ENCODE measurements at regions not wholly inside any gene's neighbourhood (a gene's known extent, or its start where the extent isn't known, plus 50 kb on each side); places are given as distances from the start of the nearest gene placed in this dataset.

GRCh38 chr3:193865339-193865738 lies 270.6 kb upstream of the HES1 start:
- no peak overlapping the region for H3K4me3 Mint-ChIP-seq
- H3K27me3 Mint-ChIP-seq, result peaks cover 28% of the 10 kb centered on the region
- peaks cover 5% of the 10 kb centered on the region for H3K4me1 Mint-ChIP-seq
- H3K36me3 Mint-ChIP-seq, result no peaks in the 10 kb centered on the region
- ATAC-seq (ENCODE audit: low read depth), result no peak
- POLR2A ChIA-PET, result no interaction called here
- no peak for DNase-seq
- no peak overlapping the region for H3K27ac Mint-ChIP-seq
- H3K9me3 Mint-ChIP-seq, result no peaks in the 10 kb centered on the region

GRCh38 chr3:193865896-193866480 lies 270.0 kb upstream of the HES1 start:
- no peaks in the 10 kb centered on the region for H3K36me3 Mint-ChIP-seq
- POLR2A ChIA-PET, result no interaction called here
- ATAC-seq (ENCODE audit: low read depth) (no peak), DNase-seq (no peak)
- peaks cover 5% of the 10 kb centered on the region for H3K4me1 Mint-ChIP-seq
- H3K4me3 Mint-ChIP-seq, result no peak overlapping the region
- peaks cover 34% of the 10 kb centered on the region for H3K27me3 Mint-ChIP-seq
- no peak overlapping the region for H3K27ac Mint-ChIP-seq
- no peaks in the 10 kb centered on the region for H3K9me3 Mint-ChIP-seq

- POLR2A ChIA-PET, result no interaction called here
- Mint-ChIP-seq H3K27ac (no peak overlapping the region), H3K4me3 (no peak overlapping the region)
Observed at GRCh38 chr3:193868590-193868989, 267.4 kb upstream of the HES1 start.

GRCh38 chr3:193869221-193870201 lies 266.4 kb upstream of the HES1 start:
- POLR2A ChIA-PET, result no interaction called here
- ATAC-seq (ENCODE audit: low read depth), result peak; percentile 72
- Mint-ChIP-seq H3K9me3 (no peaks in the 10 kb centered on the region), H3K4me1 (peaks cover 9% of the 10 kb centered on the region), H3K36me3 (no peaks in the 10 kb centered on the region), H3K27ac (no peak overlapping the region), H3K4me3 (peak overlapping the region; percentile 31), H3K27me3 (peaks cover 27% of the 10 kb centered on the region)
- peak; percentile 37 for DNase-seq

More at GRCh38 chr3:193868590-193868989, 267.4 kb upstream of the HES1 start:
- no peak for ATAC-seq (ENCODE audit: low read depth)
- Mint-ChIP-seq H3K9me3 (no peaks in the 10 kb centered on the region), H3K36me3 (no peaks in the 10 kb centered on the region), H3K27me3 (peaks cover 31% of the 10 kb centered on the region), H3K4me1 (peaks cover 9% of the 10 kb centered on the region)
- DNase-seq, result no peak

- POLR2A ChIA-PET, result no interaction called here
- Mint-ChIP-seq H3K27me3 (peaks cover 27% of the 10 kb centered on the region), H3K4me1 (peaks cover 9% of the 10 kb centered on the region), H3K36me3 (no peaks in the 10 kb centered on the region), H3K4me3 (no peak overlapping the region), H3K9me3 (no peaks in the 10 kb centered on the region), H3K27ac (no peak overlapping the region)
- DNase-seq (no peak), ATAC-seq (ENCODE audit: low read depth) (no peak)
Observed at GRCh38 chr3:193870376-193871219, 265.4 kb upstream of the HES1 start.

- no peak for ATAC-seq (ENCODE audit: low read depth)
- no peak for DNase-seq
- H3K4me3 Mint-ChIP-seq, result no peak overlapping the region
- H3K36me3 Mint-ChIP-seq, result no peaks in the 10 kb centered on the region
- peaks cover 30% of the 10 kb centered on the region for H3K27me3 Mint-ChIP-seq
- no peaks in the 10 kb centered on the region for H3K9me3 Mint-ChIP-seq
- peaks cover 9% of the 10 kb centered on the region for H3K4me1 Mint-ChIP-seq
- no peak overlapping the region for H3K27ac Mint-ChIP-seq
- POLR2A ChIA-PET, result no interaction called here
Observed at GRCh38 chr3:193871220-193871485, 264.8 kb upstream of the HES1 start.

GRCh38 chr3:193872265-193872753 lies 263.6 kb upstream of the HES1 start:
- ATAC-seq (ENCODE audit: low read depth), result no peak
- POLR2A ChIA-PET, result no interaction called here
- Mint-ChIP-seq H3K36me3 (no peaks in the 10 kb centered on the region), H3K4me3 (no peak overlapping the region), H3K4me1 (peaks cover 9% of the 10 kb centered on the region), H3K27me3 (peaks cover 36% of the 10 kb centered on the region), H3K9me3 (no peaks in the 10 kb centered on the region), H3K27ac (no peak overlapping the region)
- no peak for DNase-seq

- Mint-ChIP-seq H3K4me1 (peaks cover 9% of the 10 kb centered on the region), H3K27me3 (peaks cover 37% of the 10 kb centered on the region), H3K27ac (no peak overlapping the region), H3K36me3 (no peaks in the 10 kb centered on the region), H3K4me3 (no peak overlapping the region), H3K9me3 (no peaks in the 10 kb centered on the region)
- DNase-seq, result no peak
- no peak for ATAC-seq (ENCODE audit: low read depth)
- POLR2A ChIA-PET, result no interaction called here
Observed at GRCh38 chr3:193873426-193874201, 262.3 kb upstream of the HES1 start.

- no peak for DNase-seq
- H3K27me3 Mint-ChIP-seq, result peaks cover 31% of the 10 kb centered on the region
Observed at GRCh38 chr3:193874512-193874911, 261.4 kb upstream of the HES1 start.

GRCh38 chr3:193874997-193875593 lies 260.9 kb upstream of the HES1 start:
- H3K27me3 Mint-ChIP-seq, result peaks cover 29% of the 10 kb centered on the region
- H3K4me1 Mint-ChIP-seq, result peaks cover 7% of the 10 kb centered on the region
- H3K9me3 Mint-ChIP-seq, result no peaks in the 10 kb centered on the region
- ATAC-seq (ENCODE audit: low read depth), result no peak
- POLR2A ChIA-PET, result no interaction called here
- no peak overlapping the region for H3K4me3 Mint-ChIP-seq
- no peak overlapping the region for H3K27ac Mint-ChIP-seq
- no peak for DNase-seq
- no peaks in the 10 kb centered on the region for H3K36me3 Mint-ChIP-seq

More at GRCh38 chr3:193874512-193874911, 261.4 kb upstream of the HES1 start:
- ATAC-seq (ENCODE audit: low read depth), result no peak
- Mint-ChIP-seq H3K9me3 (no peaks in the 10 kb centered on the region), H3K4me3 (no peak overlapping the region), H3K36me3 (no peaks in the 10 kb centered on the region), H3K4me1 (peaks cover 9% of the 10 kb centered on the region), H3K27ac (no peak overlapping the region)
- POLR2A ChIA-PET, result no interaction called here

GRCh38 chr3:193875601-193876321 lies 260.2 kb upstream of the HES1 start:
- no peak overlapping the region for H3K27ac Mint-ChIP-seq
- peaks cover 22% of the 10 kb centered on the region for H3K27me3 Mint-ChIP-seq
- H3K36me3 Mint-ChIP-seq, result no peaks in the 10 kb centered on the region
- peaks cover 4% of the 10 kb centered on the region for H3K4me1 Mint-ChIP-seq
- ATAC-seq (ENCODE audit: low read depth) (no peak), DNase-seq (no peak)
- POLR2A ChIA-PET, result no interaction called here
- no peak overlapping the region for H3K4me3 Mint-ChIP-seq
- H3K9me3 Mint-ChIP-seq, result no peaks in the 10 kb centered on the region

GRCh38 chr3:193879099-193879863 lies 256.7 kb upstream of the HES1 start:
- ATAC-seq (ENCODE audit: low read depth) (no peak), DNase-seq (no peak)
- H3K27ac Mint-ChIP-seq, result no peak overlapping the region
- POLR2A ChIA-PET, result no interaction called here
- no peak overlapping the region for H3K4me3 Mint-ChIP-seq
- H3K4me1 Mint-ChIP-seq, result no peaks in the 10 kb centered on the region
- no peaks in the 10 kb centered on the region for H3K9me3 Mint-ChIP-seq
- no peaks in the 10 kb centered on the region for H3K36me3 Mint-ChIP-seq
- H3K27me3 Mint-ChIP-seq, result peaks cover 20% of the 10 kb centered on the region

Data from activated naive CD8-positive, alpha-beta T cell treated with anti-CD3 and anti-CD28 coated beads, Interleukin-2, amount 10 ng/mL, durations not matched to agents 7 days and 5 days (primary cell).